GM12878 (cell line): ENCODE measurements at regions not wholly inside any gene's neighbourhood (a gene's known extent, or its start where the extent isn't known, plus 50 kb on each side); places are given as distances from the start of the nearest gene placed in this dataset.

Source experiments
- ATAC-seq: fragments of 200-7000 bp; cut with Tn5 transposase; 3 replicates; pipeline ENCODE4 v1.9.1; 2020; ENCODE audit warnings: mild to moderate bottlenecking, moderate library complexity
- BruUV-seq: library from RNA; stranded (reverse); fragments of 400-500 nt; replicated peaks from 2 replicates; lab custom pipeline; 2021; lab: Mats Ljungman, UMichigan
- CTCF ChIA-PET: fragments of 300-600 bp; sonication (Branson Sonifier 250); formaldehyde crosslinking; extraction: SDS; loops from one replicate; lab custom pipeline; 2021; ENCODE audit warnings: inconsistent platforms; lab: Yijun Ruan, JAX
- POLR2A ChIA-PET: fragments of 350-600 bp; formaldehyde crosslinking; extraction: SDS; loops from one replicate; lab custom pipeline; 2021; ENCODE audit warnings: inconsistent platforms; lab: Charles Lee
- RAD21 ChIA-PET: fragments of 300-600 bp; sonication (Branson Sonifier 250); formaldehyde crosslinking; loops from one replicate; lab custom pipeline; 2023; ENCODE audit warnings: antibody characterized with exemption; ENCODE audit not compliant: unreplicated experiment; lab: Charles Lee
- SMC1A ChIA-PET: fragments of 300-600 bp; sonication (Branson Sonifier 250); formaldehyde crosslinking; loops from one replicate; lab custom pipeline; 2023; ENCODE audit not compliant: unreplicated experiment, uncharacterized antibody; lab: Charles Lee
- DNase-seq: peaks from one replicate; pipeline ENCODE4 v3.0.0-alpha.2; 2011; ENCODE audit warnings: low read depth, low spot score
- FAIRE-seq: peaks from 3 replicates; lab custom pipeline; 2011; peaks lifted over from hg19 to GRCh38; lab: Jason Lieb, UNC
- H2AFZ ChIP-seq: 2 replicates; pipeline ENCODE4 v1.6.0; 2011; ENCODE audit warnings: low read depth, low read length, control low read depth; ENCODE audit not compliant: control insufficient read depth
- H3K27ac ChIP-seq: 2 replicates; pipeline ENCODE4 v1.5.1; 2011; ENCODE audit warnings: control low read depth; ENCODE audit not compliant: control insufficient read depth, insufficient read depth
- H3K27me3 ChIP-seq, 2 experiments: replicated peaks in 1 of 2; 2 replicates each; pipeline versions ENCODE4 v1.6.0 to v1.6.1; 2011; ENCODE audit warnings: low read length in 1 of 2; ENCODE audit not compliant: control insufficient read depth in 2 of 2, insufficient read depth in 2 of 2
- H3K36me3 ChIP-seq, 2 experiments: 2 replicates each; pipeline ENCODE4 v1.5.1; 2011; ENCODE audit warnings: low read length in 1 of 2; ENCODE audit not compliant: control insufficient read depth in 2 of 2, insufficient read depth in 2 of 2
- H3K4me1 ChIP-seq: 2 replicates; pipeline ENCODE4 v1.6.1; 2011; ENCODE audit warnings: mild to moderate bottlenecking, low read length, moderate library complexity, mixed read lengths; ENCODE audit not compliant: control insufficient read depth, insufficient read depth
- H3K4me2 ChIP-seq: 2 replicates; pipeline ENCODE4 v1.6.0; 2011; ENCODE audit warnings: control low read depth; ENCODE audit not compliant: control insufficient read depth, insufficient read depth
- H3K4me3 ChIP-seq: fragments of 200-600 bp; sonication (generic); 2 replicates; pipeline ENCODE4 v1.5.1; 2016
- H3K79me2 ChIP-seq: 2 replicates; pipeline ENCODE4 v1.6.0; 2011; ENCODE audit warnings: low read length; ENCODE audit not compliant: control insufficient read depth, insufficient read depth
- H3K9ac ChIP-seq: 2 replicates; pipeline ENCODE4 v1.8.0; 2011; ENCODE audit warnings: low read length, control low read depth, mixed read lengths; ENCODE audit not compliant: control insufficient read depth, insufficient read depth
- H3K9me3 ChIP-seq: replicated peaks from 3 replicates; pipeline ENCODE4 v1.5.1; 2011; ENCODE audit warnings: mild to moderate bottlenecking, low read length; ENCODE audit not compliant: control insufficient read depth, insufficient read depth
- H4K20me1 ChIP-seq: 2 replicates; pipeline ENCODE4 v1.6.0; 2011; ENCODE audit not compliant: control insufficient read depth, insufficient read depth
- BCL3 ChIP-seq: IDR thresholded peaks from 2 replicates; pipeline ENCODE4 v1.6.1; 2011; ENCODE audit warnings: borderline replicate concordance, low read depth, mild to moderate bottlenecking, moderate library complexity, low read length; ENCODE audit not compliant: insufficient read depth, poor library complexity, severe bottlenecking
- CBX3 ChIP-seq: fragments of 200-600 bp; sonication (generic); IDR thresholded peaks from 2 replicates; pipeline ENCODE4 v1.6.1; 2016; ENCODE audit warnings: low read depth, borderline replicate concordance
- CTCF ChIP-seq, 3 experiments: IDR thresholded peaks in 2 of 3; conservative IDR thresholded peaks in 1 of 3; 2 replicates each; pipeline ENCODE4 v1.5.1; 2011; ENCODE audit warnings: low read depth in 3 of 3, low read length in 3 of 3, mild to moderate bottlenecking in 3 of 3, control low read depth in 2 of 3, moderate library complexity in 2 of 3, inconsistent platforms in 1 of 3, mixed read lengths in 1 of 3; ENCODE audit not compliant: control insufficient read depth in 2 of 3, insufficient read depth in 1 of 3; ENCODE audit errors: extremely low read depth in 1 of 3
- E2F4 ChIP-seq: IDR thresholded peaks from 2 replicates; pipeline ENCODE4 v1.6.1; 2012; ENCODE audit warnings: low read depth, low read length, improper control_type of control experiment
- ESRRA ChIP-seq: IDR thresholded peaks from 2 replicates; pipeline ENCODE4 v1.6.1; 2012; ENCODE audit warnings: mild to moderate bottlenecking, low read length, improper control_type of control experiment
- FOS ChIP-seq: IDR thresholded peaks from 3 replicates; pipeline ENCODE4 v1.6.1; 2011; ENCODE audit warnings: borderline replicate concordance; ENCODE audit not compliant: insufficient read length; ENCODE audit errors: extremely low read depth
- HDGF ChIP-seq: fragments of 450-650 bp; IDR thresholded peaks from 2 replicates; pipeline ENCODE4 v1.6.1; 2016; ENCODE audit warnings: antibody characterized with exemption
- IKZF2 ChIP-seq, 2 experiments: fragments of 450-650 bp; IDR thresholded peaks; 2 replicates each; pipeline ENCODE4 v1.6.1; 2017; ENCODE audit warnings: mild to moderate bottlenecking in 2 of 2, moderate library complexity in 2 of 2
- MEF2A ChIP-seq: IDR thresholded peaks from 2 replicates; pipeline ENCODE4 v1.6.1; 2011; ENCODE audit warnings: low read depth, mild to moderate bottlenecking, low read length, moderate library complexity; ENCODE audit not compliant: insufficient read depth
- MLLT1 ChIP-seq: fragments of 450-650 bp; IDR thresholded peaks from 2 replicates; pipeline ENCODE4 v1.6.1; 2016; ENCODE audit warnings: mild to moderate bottlenecking
- MTA3 ChIP-seq: IDR thresholded peaks from 2 replicates; pipeline ENCODE4 v1.6.1; 2012; ENCODE audit warnings: low read length, inconsistent platforms, borderline replicate concordance
- NFYB ChIP-seq: IDR thresholded peaks from 2 replicates; pipeline ENCODE4 v1.6.1; 2011; ENCODE audit warnings: low read depth, mild to moderate bottlenecking, low read length, improper control_type of control experiment, moderate library complexity; ENCODE audit not compliant: insufficient read depth
- POLR2AphosphoS5 ChIP-seq: IDR thresholded peaks from 2 replicates; pipeline ENCODE4 v1.6.1; 2011; ENCODE audit warnings: mild to moderate bottlenecking, low read length, inconsistent platforms
- RB1 ChIP-seq: fragments of 450-650 bp; formaldehyde crosslinking; IDR thresholded peaks from 2 replicates; pipeline ENCODE4 v1.6.1; 2017; ENCODE audit warnings: mild to moderate bottlenecking, borderline replicate concordance
- RELA ChIP-seq: fragments of 450-650 bp; IDR thresholded peaks from 2 replicates; pipeline ENCODE4 v1.8.0; 2014; ENCODE audit warnings: borderline replicate concordance; ENCODE audit not compliant: partially characterized antibody
- SREBF1 ChIP-seq: IDR thresholded peaks from 2 replicates; pipeline ENCODE4 v1.6.1; 2012; ENCODE audit warnings: mild to moderate bottlenecking, low read length
- WGBS: methylation state at CpG from one replicate; pipeline ENCODE4 v1.1.6; 2016; ENCODE audit warnings: low lambda C conversion rate; ENCODE audit not compliant: insufficient replicate concordance, insufficient coverage; ENCODE audit errors: missing lambda C conversion rate; 5-methylcytosine and 5-hydroxymethylcytosine counted together
- in situ Hi-C: fragments of 300-500 bp; cut with MboI; formaldehyde crosslinking; loops from 9 replicates; pipeline ENCODE4 v1.14.3; 2018; ENCODE audit warnings: mixed read lengths
- intact Hi-C: fragments of 100-400 bp; cut with micrococcal nuclease; formaldehyde crosslinking; loops from one replicate; pipeline ENCODE4 v1.14.2; 2022; ENCODE audit not compliant: unreplicated experiment

GRCh38 chr12:102548543-102548942 is 68.2 kb upstream of the IGF1 start:
- no peak for TF ChIP-seq MEF2A
- TF ChIP-seq CTCF (IDR thresholded peaks at IDR 0.05 in 2 of 3, conservative IDR thresholded peaks at IDR 0.05 in 1 of 3; ENCODE audit: control insufficient read depth in 2 of 3, extremely low read depth in 1 of 3, insufficient read depth in 1 of 3, low read depth in 3 of 3, low read length in 3 of 3): no peak
- no peak for TF ChIP-seq MLLT1
- TF ChIP-seq RB1: no peak
- TF ChIP-seq ESRRA: no peak
- no peak for TF ChIP-seq BCL3
- no peak for TF ChIP-seq POLR2AphosphoS5
- TF ChIP-seq E2F4: no peak
- TF ChIP-seq IKZF2 (IDR thresholded peaks at IDR 0.05): no peak
- no peak for TF ChIP-seq CBX3
- no peak for TF ChIP-seq FOS
- TF ChIP-seq MTA3: no peak
- no peak for TF ChIP-seq HDGF
- TF ChIP-seq RELA: no peak
- no peak for TF ChIP-seq NFYB
- TF ChIP-seq SREBF1: no peak
- DNase-seq: no peak
- ChIA-PET RAD21 (no interaction called here), SMC1A (interaction anchor here (1.1 kb wide), 1 partner anchor 11 kb away, joined by 3 read pairs; no protein-coding TSS in a partner anchor), CTCF (interaction anchor here (0.7 to 0.8 kb wide), 2 partner anchors 179 to 379 kb away, joined by 3 read pairs; no protein-coding TSS in a partner anchor), POLR2A (no interaction called here)
- H3K9me3 ChIP-seq: no peaks in the 10 kb centered on the region
- in situ Hi-C loops: no loop called here
- H2AFZ ChIP-seq: no peak overlapping the region
- H3K79me2 ChIP-seq: no peaks in the 10 kb centered on the region
- no peak overlapping the region for H3K27ac ChIP-seq
- H3K4me1 ChIP-seq: peaks cover 6% of the 10 kb centered on the region
- 2% methylated on average over 3 of the region's 3 CpGs for WGBS
- ATAC-seq: no peak
- H3K4me3 ChIP-seq: no peak overlapping the region
- no peaks in the 10 kb centered on the region for H3K27me3 ChIP-seq
- no peak overlapping the region for H3K9ac ChIP-seq
- no peaks in the 10 kb centered on the region for H4K20me1 ChIP-seq
- no TSS peak for BruUV-seq
- no peak for FAIRE-seq
- no peaks in the 10 kb centered on the region for H3K36me3 ChIP-seq
- intact Hi-C loops: no loop called here
- H3K4me2 ChIP-seq: no peak overlapping the region
